ENCODE measurements at regions not wholly inside any gene's neighbourhood (a gene's known extent, or its start where the extent isn't known, plus 50 kb on each side); places are given as distances from the start of the nearest gene placed in this dataset.

GRCh38 chr11:79672786-79673185 is 232.0 kb upstream of the TENM4 start:
- no peaks in the 10 kb centered on the region for H3K27me3 ChIP-seq (ENCODE audit: control insufficient read depth, insufficient read depth, low read length)
- no peaks in the 10 kb centered on the region for H3K36me3 ChIP-seq (ENCODE audit: control insufficient read depth, insufficient read depth, low read length)
- H3K4me3 ChIP-seq (ENCODE audit: low read depth, low read length), result no peak overlapping the region
- no peak for DNase-seq (ENCODE audit: low read depth)
- no peak for TF ChIP-seq CTCF (IDR thresholded peaks at IDR 0.05; ENCODE audit: insufficient read depth, low read length, poor library complexity, severe bottlenecking)

DNA sequence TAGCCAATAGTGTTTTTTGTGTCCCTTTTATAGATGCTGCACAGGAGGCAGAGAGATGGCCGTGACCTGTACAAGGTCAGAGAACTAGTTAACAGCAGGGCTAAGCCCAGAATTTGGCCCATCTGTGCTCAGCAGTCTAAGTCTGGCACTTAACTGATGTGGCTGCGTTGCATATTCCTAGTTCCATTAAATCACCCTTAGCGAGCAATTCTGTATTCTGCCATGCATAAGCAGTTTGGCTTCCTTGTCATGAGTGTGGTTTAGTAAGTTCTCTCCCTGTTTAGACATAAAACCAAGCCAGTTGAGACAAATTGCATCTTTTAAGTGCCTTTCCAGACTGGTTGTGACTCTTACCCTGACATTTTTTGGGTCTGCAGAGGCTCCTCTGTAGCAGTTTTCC is 230.6 kb upstream of the TENM4 start:
- no peaks in the 10 kb centered on the region for H3K36me3 ChIP-seq (ENCODE audit: control insufficient read depth, insufficient read depth, low read length)
- TF ChIP-seq CTCF (IDR thresholded peaks at IDR 0.05; ENCODE audit: insufficient read depth, low read length, poor library complexity, severe bottlenecking), result no peak
- no peak for DNase-seq (ENCODE audit: low read depth)
- H3K27me3 ChIP-seq (ENCODE audit: control insufficient read depth, insufficient read depth, low read length), result no peaks in the 10 kb centered on the region
- no peak overlapping the region for H3K4me3 ChIP-seq (ENCODE audit: low read depth, low read length)

DNA sequence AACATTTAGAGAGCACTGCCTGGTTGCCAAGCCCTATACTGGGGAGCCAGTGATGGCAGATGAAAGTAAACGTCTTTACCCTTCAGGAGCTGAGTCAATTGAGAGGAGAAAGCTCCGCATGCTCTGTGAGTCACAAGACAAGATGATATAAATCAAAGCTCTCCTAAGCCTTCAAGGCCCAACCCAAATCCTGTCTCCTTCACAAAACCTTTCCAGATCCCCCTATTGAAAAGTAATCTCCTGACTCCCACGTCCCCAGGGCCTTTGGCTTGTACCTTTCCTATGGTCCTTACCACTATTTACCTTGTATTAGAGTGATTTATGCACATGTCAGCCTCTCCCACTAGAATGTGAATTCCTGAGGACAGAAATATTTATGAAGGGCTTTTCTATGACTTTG is 230.1 kb upstream of the TENM4 start:
- no peak for DNase-seq (ENCODE audit: low read depth)
- H3K36me3 ChIP-seq (ENCODE audit: control insufficient read depth, insufficient read depth, low read length), result no peaks in the 10 kb centered on the region
- TF ChIP-seq CTCF (IDR thresholded peaks at IDR 0.05; ENCODE audit: insufficient read depth, low read length, poor library complexity, severe bottlenecking), result no peak
- H3K4me3 ChIP-seq (ENCODE audit: low read depth, low read length), result no peak overlapping the region
- no peaks in the 10 kb centered on the region for H3K27me3 ChIP-seq (ENCODE audit: control insufficient read depth, insufficient read depth, low read length)

DNA sequence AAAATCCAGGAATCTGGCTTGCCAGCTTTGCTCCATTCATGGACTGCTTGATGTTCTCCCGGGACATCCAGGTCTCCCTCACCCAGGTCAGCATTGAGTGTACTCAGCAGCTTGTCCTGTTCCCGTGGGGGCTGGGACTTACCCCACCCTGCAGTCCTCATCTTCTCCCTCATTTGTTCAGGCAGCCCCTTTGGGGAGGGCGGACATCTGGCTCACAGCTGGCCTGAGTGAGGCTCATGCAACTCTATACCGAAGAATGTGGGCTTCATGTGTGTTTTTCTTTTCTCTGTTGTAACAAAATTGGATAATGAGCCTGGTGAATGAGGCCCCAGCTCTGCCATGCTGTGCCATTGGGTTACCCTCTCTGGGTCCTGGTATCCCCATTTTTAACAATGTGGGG is 227.7 kb upstream of the TENM4 start:
- Histone ChIP-seq H3K27me3 (ENCODE audit: control insufficient read depth, insufficient read depth, low read length) (no peaks in the 10 kb centered on the region), H3K4me3 (ENCODE audit: low read depth, low read length) (no peak overlapping the region), H3K36me3 (ENCODE audit: control insufficient read depth, insufficient read depth, low read length) (no peaks in the 10 kb centered on the region)
- DNase-seq (ENCODE audit: low read depth), result no peak
- no peak for TF ChIP-seq CTCF (IDR thresholded peaks at IDR 0.05; ENCODE audit: insufficient read depth, low read length, poor library complexity, severe bottlenecking)

- no peak for TF ChIP-seq CTCF (IDR thresholded peaks at IDR 0.05; ENCODE audit: insufficient read depth, low read length, poor library complexity, severe bottlenecking)
- Histone ChIP-seq H3K27me3 (ENCODE audit: control insufficient read depth, insufficient read depth, low read length) (no peaks in the 10 kb centered on the region), H3K36me3 (ENCODE audit: control insufficient read depth, insufficient read depth, low read length) (no peaks in the 10 kb centered on the region), H3K4me3 (ENCODE audit: low read depth, low read length) (no peak overlapping the region)
- DNase-seq (ENCODE audit: low read depth), result no peak
Observed at GRCh38 chr11:79667380-79667779, 226.6 kb upstream of the TENM4 start.

DNA sequence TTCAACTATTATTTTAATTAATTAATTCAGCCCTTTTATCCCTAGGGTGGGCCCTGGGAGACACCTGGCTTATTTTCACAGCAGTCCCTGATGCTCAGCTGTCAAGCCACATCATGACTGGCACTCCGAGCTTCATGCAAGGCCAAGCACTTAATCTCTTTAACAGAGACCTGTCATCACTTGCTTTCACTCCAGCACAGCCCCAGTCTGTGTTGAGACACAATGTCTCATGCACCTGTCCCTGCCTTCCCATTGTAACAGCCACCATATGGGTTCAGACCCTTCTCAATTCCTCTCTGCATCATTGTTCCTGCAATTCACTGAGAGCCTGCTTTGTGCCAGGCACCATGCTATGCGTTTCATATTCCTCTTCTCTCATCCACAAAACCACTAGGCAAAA is 222.2 kb upstream of the TENM4 start:
- H3K4me3 ChIP-seq (ENCODE audit: low read depth, low read length), result no peak overlapping the region
- no peaks in the 10 kb centered on the region for H3K27me3 ChIP-seq (ENCODE audit: control insufficient read depth, insufficient read depth, low read length)
- TF ChIP-seq CTCF (IDR thresholded peaks at IDR 0.05; ENCODE audit: insufficient read depth, low read length, poor library complexity, severe bottlenecking), result no peak
- no peaks in the 10 kb centered on the region for H3K36me3 ChIP-seq (ENCODE audit: control insufficient read depth, insufficient read depth, low read length)
- no peak for DNase-seq (ENCODE audit: low read depth)
